Hypothalamus (tissue), 51 donors: ENCODE measurements at regions not wholly inside any gene's neighbourhood (a gene's known extent, or its start where the extent isn't known, plus 50 kb on each side); places are given as distances from the start of the nearest gene placed in this dataset.
"Not testable (repeated sequence)": the region's sequence is repeated elsewhere in the genome, so short reads cannot be mapped to it uniquely, and the experiment has no call there.

Source experiments
- DNase-seq, 51 donors: peaks; one replicate each; lab custom pipeline; 2025; lab: John Stamatoyannopoulos, UW

DNA sequence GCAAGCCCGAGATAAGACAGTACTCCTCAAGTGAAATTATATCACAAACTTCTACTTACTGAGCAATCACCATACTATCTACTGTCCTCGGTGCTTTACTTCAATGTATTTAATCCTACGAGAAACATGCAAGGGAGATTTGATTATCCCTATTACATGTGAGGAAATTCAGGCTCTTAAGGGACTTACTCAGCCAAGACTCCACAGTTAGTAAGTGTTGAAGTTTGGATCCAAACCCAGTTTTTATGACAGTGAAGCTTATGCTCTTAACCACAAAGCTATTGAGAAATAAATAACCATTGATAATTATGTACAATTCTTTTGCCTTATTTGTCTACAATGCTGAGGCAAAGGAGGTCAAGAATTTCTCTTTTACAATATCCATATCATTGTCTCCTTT, 672.9 kb upstream of the ACVR2A start:
- DNase-seq, result no peak

DNA sequence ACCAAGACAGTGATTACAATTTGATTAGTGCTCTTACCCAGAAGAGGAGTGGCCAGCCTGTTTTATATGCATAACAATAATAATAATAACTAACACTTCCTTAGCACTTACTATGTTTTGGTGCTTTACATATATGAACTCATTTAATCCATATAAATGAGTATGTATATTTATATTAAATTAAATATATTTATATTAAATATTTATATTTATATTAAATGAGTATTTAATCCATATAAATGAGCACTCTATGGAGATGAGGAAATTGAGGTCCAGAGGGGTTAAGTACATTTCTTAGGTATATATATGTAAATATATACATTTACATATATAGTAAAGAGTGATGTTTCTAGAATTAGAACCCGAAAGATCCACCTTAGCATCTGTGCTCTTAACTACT, 673.9 kb upstream of the ACVR2A start:
- no peak for DNase-seq

DNA sequence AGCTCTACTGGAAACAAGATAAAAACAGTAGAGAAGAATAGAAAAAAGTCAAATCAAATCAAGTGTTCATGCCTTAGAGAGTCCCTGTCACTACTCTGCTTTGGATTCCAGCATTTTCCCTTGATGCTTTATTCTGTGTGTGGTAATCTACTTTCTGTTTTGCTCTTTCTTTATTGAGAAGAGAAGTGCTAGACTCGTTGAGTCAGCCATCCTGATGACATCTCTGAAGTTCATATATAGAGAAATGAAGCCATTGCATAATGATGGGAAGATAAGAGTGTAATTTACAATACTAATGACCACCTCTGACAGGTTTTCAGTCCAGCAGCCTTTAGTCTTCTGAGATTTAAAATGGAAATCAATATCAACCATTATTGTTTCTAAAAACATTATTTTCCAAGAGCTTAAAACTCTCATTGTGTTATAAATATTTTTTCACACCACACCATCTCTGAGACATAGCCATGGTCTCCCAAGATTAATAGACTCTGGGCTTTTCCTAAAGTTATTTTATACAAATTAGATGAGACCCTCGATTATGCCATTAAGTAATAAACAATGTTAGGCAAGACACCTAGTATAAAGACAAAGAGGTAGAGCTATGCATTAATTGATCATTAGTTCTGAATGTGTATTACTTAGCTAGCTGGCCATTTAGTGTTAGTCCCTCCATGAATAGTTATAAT, 679.0 kb upstream of the ACVR2A start:
- no peak for DNase-seq

DNA sequence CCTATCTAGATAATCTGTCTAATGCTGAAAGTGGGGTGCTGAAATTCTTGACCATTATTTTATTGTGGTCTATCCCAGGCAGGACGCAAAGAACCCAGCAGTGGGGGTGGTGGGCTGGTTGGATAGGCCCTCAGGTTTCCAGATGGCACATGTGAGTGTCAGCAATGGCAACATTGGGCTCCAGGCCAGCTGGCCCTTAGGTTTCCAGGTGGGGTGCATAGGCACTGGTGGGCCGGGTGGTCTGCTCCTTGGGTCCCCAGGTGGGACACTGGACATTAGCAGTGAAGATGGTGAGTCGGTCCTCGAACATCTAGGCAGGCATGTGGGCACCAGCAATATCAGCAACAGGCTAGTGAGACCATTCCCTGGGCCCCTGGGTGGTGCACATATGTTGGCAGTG, 680.3 kb upstream of the ACVR2A start:
- DNase-seq, result no peak

DNA sequence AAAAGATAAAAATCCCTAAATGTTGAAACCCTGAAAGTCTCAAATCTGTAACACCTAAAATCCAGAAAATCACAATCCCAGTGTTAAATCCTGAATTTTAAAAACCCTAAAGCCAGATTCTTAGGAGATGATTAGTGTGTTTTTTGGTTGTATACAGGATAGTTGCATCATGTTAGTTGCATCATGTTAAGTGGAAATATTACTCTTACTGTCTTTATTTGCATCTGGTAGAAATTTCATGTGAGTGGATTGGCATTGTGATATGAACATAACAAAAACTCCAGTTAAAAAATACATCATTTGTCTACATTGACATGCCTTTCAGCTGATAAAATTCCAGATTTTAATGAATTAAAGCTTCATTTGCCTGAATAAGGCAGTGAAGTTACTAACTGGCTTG, 683.1 kb upstream of the ACVR2A start:
- DNase-seq, result no peak

DNA sequence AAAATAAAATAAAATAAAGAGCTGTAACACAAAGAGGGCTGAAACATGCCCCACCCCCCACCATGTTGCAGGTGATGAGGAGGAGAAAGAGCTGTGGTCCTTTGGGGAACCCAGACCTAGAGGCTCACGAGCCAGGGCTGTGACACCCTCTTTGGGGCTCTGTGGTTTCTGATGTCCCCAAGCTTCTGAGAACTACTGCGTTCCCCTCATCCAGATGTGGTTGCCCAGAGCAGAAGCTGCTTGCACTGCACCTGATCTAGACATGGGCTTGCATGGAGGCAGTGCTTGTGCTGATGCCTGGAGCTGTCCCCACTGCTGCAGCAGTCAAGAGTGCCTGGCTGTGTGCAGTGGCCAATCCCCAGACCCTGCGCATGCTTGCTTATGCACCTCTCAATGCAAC, 687.9 kb upstream of the ACVR2A start:
- DNase-seq, result no peak

DNA sequence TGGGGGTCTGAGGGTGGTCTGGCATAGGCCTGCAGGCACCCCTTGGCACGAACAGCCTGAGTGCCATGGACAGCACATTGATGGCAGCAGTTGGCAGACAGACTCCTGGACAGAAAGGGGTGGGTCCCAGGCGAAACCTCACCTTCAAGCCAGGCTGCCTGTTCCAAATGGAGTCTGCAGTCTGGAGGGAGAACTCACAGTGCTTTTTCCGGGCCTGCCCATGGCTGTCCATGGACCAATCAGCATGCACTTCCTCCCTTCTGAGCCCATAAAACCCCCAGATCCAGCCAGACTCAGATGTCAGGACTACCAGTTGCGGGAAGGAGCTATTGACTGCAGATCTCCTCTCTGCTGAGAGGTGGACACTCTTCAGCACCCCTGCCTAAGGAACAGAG, 694.6 kb upstream of the ACVR2A start:
- DNase-seq, result no peak

DNA sequence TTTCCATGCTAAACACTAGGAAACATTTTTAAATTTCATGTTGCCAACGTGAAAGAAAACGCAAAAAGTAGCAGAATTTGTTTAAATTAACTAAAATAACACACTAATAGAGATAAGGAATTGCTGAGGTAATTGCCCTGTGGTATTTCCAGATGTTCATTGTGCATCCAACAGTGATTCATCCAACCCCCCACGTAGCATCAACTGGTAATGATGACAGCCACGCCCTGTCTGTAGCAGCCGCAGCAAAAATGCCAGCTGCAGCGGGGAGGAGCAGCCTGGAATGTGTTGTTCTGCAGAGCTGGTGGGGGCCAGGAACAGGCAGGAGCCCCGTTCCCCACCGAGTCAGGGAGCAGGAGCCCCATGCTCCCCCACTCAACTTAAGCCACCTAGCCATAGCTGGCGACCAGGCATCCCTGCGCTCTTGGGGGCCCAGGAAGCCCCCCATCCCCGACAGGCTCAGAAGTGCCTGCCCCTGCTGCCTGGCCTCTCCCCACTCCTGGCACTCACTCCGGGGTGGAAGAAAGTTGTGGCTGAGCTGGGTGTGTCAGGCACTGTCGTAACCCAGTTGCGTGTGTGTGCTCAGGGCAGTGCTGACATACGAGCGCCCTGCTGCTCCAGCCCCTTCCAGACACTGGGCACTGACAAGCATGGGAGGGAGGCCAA, 695.1 kb upstream of the ACVR2A start:
- no peak for DNase-seq

DNA sequence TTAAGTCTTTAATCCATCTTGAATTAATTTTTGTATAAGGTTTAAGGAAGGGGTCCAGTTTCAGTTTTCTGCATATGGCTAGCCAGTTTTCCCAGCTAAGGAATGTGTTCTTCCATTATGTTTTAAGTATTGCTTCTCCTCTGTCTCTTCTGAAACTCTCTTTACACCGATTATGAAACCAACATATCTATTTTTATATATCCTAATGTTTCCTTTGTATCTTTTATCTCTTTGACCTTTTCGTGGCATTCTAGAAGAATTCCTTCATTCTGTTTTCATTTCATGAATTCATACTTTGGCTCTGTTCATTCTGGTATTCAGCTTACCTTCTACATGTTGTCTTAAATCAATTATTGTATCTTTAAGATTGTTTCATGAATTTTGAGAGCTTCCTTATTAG, 697.0 kb upstream of the ACVR2A start:
- no peak for DNase-seq

DNA sequence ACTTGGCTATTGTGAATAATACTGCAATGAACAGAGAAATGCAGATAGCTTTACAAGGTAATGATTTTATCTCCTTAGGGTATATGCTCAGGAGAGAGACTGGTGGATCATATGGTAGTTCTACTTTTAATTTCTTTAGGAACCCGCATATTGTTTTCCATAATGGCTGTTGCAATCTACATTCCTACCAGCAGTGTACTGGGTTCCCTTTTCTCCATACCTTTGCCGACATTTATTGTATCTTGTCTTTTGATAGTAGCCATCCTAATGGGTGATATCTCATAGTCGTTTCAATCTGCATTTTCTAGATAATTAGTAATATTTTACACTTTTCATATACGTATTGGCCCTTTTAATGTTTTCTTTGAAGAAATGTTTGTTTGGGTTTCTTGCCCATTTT, 702.9 kb upstream of the ACVR2A start:
- no peak for DNase-seq

DNA sequence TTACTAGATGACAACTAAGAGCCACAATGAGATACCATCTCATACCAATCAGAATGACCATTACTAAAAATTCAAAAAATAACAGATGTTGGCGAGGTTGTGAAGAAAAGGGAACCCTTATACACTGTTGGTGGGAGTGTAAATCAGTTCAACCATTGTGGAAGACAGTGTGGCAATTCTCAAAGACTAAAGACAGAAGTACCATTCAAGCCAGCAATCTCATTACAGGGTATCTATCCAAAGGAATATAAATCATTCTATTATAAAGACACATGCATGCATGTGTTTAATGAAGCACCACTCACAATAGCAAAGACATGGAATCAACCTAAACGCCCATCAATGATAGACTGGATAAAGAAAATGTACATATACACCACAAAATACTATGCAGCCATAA, 705.1 kb upstream of the ACVR2A start:
- DNase-seq, result not testable (repeated sequence)

DNA sequence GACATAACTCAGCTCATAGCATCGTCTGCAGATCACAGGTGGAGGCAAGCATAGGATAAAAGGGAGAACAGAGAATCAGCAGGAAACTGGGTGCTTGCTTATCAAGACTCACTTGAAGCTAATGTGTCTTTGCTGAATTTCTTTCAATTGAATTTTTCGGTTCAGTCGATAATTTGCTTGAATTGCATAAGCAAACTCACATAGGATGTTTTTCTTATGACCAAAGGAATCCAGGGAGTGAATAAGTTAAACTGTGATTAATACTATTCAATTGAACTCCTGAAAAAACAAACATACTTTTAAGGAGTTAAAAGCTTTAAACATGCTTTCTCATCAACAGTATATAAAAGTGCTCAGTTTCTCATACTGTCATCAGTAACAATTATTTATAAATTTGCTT, 707.1 kb upstream of the ACVR2A start:
- no peak for DNase-seq

DNA sequence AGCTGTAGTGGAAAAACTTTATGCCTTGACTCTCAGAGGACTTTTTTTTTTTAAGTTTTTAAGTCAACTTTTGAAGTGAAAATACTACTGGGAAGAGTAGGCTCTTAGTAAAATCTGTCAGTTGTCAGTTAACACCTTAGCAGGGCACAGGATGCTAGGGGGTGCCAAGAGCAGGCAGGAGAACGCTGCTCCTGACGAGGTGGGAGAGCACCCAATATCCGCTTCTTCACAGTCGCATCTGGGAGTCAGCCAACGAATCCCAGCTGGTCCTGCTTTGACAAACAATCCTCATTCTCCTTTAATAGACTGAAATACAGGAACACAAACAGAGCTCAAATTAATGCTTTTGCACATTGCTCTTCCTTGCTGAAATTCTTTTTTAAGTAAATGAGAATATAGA, 709.5 kb upstream of the ACVR2A start:
- DNase-seq, result peak in 1 of 51 donors; percentile 1

DNA sequence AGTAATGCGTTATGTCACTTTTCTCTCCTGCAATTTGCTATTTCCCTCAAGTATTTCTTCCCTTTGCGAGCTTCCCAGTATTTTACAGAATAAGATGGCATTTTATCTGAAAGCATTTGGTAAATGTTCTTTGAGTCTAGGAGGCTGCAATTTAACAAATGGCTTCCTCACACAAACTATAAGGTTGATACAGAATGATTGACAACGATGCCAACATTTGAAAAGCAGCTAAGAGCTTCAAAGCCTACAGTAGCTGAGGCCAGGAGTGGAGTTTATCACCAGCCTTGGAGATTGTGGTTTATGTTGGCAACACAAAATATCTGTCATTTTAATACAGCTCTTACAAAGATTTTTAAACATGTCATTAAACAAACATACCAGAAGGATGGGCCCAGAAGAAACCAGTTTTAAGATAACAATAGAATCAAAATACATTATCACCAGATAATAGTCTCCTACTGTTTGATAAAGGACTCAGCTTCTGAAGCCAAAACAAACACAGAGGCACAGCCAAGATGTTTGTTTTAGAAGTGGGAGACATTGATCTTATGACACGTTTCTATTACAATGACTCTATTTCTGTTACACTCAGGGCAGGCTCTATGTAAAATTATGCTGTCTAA, 711.4 kb upstream of the ACVR2A start:
- no peak for DNase-seq

DNA sequence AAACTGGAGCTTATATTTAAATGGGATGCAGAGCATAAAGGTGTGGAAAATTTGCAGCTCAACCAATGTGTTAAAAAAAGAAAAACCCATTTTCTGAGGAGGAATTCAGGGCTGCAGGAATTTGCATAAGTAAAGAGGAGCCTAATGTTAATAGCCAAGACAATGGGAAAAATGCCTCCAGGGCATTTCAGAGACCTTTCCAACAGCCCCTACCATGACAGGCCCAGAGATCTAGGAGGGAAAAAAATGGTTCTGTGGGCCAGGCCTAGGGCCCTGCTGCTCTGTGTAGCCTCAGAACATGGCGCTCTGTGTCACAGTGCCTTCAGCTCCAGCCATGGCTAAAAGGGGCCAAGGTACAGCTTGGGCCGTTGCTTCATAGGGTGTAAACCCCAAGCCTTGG, 719.7 kb upstream of the ACVR2A start:
- no peak for DNase-seq

DNA sequence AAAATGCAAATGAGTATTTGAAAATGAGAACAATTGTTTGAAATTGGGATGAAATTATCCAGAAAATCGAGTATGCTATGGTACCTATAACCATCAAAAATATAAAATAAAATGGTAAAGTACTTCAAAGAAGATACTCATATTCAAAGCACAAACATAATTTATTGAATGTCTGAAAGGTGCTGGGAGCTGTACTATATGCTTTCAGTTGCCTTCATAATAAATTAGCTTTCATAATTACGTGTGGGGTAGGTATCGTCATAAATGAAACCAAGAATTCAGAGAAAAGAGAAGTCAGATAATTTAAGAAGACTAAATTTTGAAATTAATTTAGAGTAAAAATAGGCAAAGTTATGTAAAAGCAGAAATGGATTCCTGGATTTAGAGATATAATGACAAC, 721.9 kb upstream of the ACVR2A start:
- no peak for DNase-seq

DNA sequence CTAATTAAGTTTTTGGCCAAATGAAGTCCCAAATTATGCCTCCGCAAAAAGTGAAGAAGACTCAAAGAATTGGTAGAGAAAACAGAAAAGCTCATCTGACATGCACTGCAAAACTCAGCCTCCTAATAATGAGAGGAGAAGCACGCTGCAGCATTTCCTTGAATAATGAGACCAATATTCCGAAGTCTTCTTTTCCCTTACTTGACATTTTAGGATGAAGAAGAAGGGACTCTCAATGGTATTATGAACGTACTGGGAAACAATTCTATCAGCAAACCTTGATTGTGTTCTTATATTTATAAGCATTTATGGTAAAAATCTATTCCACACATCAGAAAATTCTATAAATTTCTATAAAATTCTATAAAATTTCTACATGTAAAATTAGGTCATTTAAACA, 733.9 kb upstream of the ACVR2A start:
- DNase-seq, result no peak

DNA sequence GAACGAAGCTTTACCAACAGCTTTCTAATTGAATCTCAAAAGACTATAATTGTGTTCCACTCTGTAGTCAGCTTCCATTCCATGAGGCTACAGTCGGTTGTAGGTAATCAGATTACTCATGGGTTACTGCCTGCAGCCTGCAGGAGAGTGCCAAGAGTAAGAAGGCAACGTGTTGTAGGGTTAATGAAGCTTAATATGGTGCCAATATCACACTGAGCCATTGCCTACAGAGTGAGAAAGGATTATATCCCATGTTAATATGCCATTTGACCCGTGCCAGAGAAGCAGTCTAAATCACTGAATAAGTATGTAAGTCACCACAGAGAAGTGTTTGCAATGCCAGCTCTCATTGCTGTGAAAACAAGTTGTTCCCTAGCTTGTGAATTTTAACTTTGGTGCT, 734.5 kb upstream of the ACVR2A start:
- no peak for DNase-seq

DNA sequence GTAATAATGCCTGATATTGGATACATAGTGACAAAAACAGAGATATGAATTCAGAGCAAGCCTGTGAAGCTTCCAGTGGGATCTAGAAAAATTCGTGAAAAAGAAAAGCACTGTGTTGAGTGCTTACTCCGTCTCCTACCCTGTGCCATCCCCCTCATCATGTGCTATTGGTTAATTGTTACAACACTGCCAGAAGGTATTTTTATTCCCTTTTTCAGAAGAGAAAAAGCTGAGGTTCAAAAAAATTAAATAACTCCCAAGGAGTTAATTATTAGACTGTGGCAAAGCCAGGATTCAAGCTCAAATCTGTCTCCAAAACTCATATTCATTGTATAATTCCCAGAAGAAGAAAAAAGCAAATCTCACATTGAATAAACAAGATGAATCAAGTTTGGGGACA, 735.5 kb upstream of the ACVR2A start:
- DNase-seq, result no peak

DNA sequence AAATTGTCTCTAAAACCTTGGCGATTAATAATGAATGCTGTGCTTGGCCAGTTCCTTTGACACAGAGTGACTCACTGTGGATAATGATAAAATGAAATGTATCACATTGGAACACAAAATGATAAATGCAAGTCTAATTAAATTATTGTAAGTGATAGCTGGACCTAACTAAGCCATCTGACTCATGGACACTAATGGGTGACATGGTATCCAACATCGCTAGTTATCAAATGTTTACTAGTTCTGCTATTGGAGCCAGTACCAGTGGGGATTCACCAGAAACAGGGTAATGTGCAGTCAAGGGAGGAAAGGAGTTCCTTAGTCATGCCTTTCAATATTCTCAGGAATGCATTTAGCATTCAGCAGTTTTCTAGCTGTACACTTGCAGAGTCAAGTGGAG, 736.3 kb upstream of the ACVR2A start:
- DNase-seq, result no peak

DNA sequence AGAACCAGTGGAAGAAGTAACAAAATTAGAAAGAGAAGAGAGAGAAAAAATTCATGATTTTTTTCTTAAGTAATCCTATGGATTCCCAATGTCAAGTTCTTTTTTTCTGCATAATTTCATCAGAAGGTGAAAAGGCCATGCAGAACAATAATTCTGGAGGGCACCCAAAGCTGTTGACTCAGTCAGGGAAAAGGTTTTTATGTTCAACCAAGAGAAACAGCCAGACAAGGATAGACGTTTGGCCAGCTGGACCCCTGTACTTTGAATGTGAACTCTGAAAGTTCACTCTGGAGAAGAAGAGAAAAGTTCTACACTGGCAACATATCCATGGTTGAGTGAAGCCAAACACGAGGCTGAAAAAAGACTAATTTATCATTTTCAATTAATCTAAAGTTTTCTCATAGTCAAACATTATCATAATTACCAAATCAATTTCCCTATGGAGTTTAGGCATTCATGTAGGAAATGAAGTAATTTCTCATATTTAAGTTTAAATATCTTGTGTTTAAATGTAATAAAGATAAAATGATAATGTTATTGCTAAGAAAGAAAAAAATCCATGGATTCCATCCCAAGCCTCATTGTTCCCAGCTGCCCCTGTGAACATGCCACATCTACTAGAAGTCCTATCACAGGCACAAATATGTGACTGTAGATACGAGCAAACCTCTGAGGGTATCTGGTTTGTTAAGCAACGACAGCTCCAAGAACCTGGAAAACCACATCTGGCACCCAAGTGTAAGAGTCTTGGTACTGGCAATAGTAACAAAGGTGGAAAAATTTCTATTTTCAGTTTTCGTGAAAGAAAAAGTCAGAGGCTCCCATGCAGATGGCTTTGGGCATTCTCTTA, 742.7 kb upstream of the ACVR2A start:
- DNase-seq, result no peak
